Stimulated activated naive CD8-positive, alpha-beta T cell treated with anti-CD3 and anti-CD28 coated beads, Interleukin-15, amount 100 ng/mL, for 72 hours (primary cell): ENCODE measurements at regions not wholly inside any gene's neighbourhood (a gene's known extent, or its start where the extent isn't known, plus 50 kb on each side); places are given as distances from the start of the nearest gene placed in this dataset.
A peak's percentile ranks its signal among the peaks of the same experiment; 100 is the strongest.

ENCODE experiments used
- ATAC-seq: fragments of 150-1000 bp; cut with Tn5 transposase; 2 replicates; pipeline ENCODE4 v1.10.0; 2021; ENCODE audit warnings: mild to moderate bottlenecking, moderate library complexity
- DNase-seq, 2 donors: peaks; one replicate each; pipeline ENCODE4 v3.0.0; 2021 to 2022
- H3K27ac Mint-ChIP-seq, 2 donors: one replicate each; pipeline ENCODE4 v1.8.0; 2022; ENCODE audit warnings: mild to moderate bottlenecking in 2 of 2, mixed read lengths in 2 of 2, moderate library complexity in 2 of 2
- H3K27me3 Mint-ChIP-seq: one replicate; pipeline ENCODE4 v1.8.0; 2022; ENCODE audit warnings: mixed read lengths
- H3K4me1 Mint-ChIP-seq: one replicate; pipeline ENCODE4 v1.8.0; 2022; ENCODE audit warnings: mild to moderate bottlenecking, mixed read lengths
- H3K4me3 Mint-ChIP-seq, 2 donors: one replicate each; pipeline ENCODE4 v1.8.0; 2022; ENCODE audit warnings: mild to moderate bottlenecking in 2 of 2, mixed read lengths in 2 of 2, moderate library complexity in 1 of 2
- H3K9me3 Mint-ChIP-seq, 2 donors: one replicate each; pipeline ENCODE4 v1.8.0; 2022; ENCODE audit warnings: mixed read lengths in 2 of 2

DNA sequence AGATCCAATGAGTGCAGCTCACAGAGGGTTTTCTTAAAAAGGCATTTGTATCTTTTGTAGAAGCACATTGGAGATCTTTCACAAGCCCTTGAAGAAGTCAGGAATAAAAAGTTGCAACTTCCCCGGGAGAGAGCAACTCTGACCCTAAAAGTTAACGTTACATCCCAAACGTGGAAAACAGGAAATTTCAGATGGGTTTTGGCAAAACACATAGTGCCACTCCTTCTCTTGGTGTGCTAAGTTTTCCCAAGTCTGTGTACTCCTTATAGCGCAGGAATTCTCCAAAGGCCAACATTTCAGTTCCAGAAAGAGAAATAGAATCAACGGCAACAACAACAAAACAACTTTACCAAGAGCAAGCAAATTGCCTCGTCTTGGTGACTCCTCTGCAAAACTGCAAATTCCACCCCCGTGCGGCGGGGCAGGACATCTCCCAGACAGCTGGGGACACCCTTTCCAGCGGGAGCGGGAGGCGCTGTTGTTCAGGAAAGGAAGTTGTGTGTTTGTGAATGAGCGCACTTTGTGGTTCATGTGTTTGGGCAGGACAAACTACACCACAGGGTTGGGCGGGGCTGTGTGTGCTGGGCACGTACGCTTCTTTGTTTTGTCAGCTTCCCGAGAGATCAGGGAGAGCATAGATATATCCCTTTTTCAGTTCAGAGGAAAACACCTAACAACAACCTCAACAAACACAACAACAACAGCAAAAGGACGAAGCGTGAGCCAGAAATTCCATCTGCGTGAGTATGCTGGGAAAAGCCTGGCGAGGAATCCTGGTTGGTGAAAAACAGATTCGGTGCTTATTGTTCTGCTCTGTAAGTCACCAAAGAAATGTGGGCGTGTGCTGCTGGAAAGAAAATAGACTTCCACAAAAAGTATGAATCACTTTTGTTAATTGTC is 294.7 kb upstream of the PITRM1 start:
- ATAC-seq (no peak), DNase-seq (no peak)
- H3K4me1 Mint-ChIP-seq = peaks cover 27% of the 10 kb centered on the region
- no peak overlapping the region for H3K27ac Mint-ChIP-seq
- no peaks in the 10 kb centered on the region for H3K9me3 Mint-ChIP-seq
- peaks cover 9% of the 10 kb centered on the region for H3K27me3 Mint-ChIP-seq
- H3K4me3 Mint-ChIP-seq = peak overlapping the region in 1 of 2 donors; percentile 8

DNA sequence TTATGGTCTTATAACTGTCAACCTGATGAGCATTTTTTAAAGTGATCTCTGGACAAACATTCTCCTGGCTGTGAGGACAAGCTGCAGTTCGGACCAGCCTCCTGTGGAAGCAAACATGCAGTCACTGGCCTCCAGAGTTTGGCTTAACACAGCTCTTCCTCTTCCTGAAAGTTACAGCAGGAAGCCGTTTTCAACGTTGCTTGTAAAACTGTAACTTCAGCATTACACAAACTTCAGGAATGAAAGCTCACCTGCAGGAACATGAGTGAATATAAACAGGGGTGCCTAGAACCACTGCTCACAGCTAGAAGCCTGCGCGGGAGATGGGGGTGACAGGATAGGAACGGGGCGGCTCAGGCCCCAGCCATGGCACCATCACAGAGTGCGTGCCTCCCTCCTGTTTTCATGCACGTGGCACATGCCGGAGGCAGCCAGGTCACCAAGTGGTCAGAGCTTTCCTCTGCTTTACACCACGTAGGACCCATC is 292.9 kb upstream of the PITRM1 start:
- Mint-ChIP-seq H3K4me3 (no peak overlapping the region), H3K27ac (no peak overlapping the region), H3K27me3 (peaks cover 9% of the 10 kb centered on the region), H3K4me1 (peaks cover 19% of the 10 kb centered on the region), H3K9me3 (no peaks in the 10 kb centered on the region)
- DNase-seq = no peak
- no peak for ATAC-seq

DNA sequence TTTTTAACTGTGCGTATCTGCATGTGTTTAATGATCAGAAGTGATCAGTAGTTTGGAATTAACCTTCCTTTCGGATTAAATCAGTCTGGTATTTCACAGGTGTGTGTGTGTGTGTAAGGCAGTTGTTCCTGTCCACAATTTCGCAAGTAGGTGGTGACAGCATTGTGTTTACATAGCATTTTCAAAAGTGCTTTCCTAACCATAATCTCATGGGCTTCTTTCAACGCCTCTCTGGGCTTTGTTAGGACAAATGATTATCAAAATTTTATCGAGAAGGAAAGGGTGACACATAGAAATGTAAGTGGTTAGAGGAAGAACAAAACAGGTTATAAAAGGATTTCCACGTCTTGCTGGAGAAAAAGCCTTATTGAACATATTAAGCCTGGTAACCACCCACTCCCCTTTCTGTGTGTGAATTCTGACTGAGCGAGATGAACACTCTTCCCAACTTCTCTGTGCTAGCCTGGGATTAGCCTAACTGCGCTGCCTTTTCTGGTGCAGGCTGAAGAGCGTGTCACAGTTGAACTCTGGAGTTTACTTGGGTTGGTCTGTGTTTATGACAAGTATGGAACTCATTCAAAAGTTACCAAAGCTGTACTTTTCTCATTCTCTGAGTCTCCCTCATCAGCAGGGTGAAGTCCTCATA is 292.3 kb upstream of the PITRM1 start:
- DNase-seq (no peak), ATAC-seq (no peak)
- Mint-ChIP-seq H3K4me3 (no peak overlapping the region), H3K4me1 (peaks cover 19% of the 10 kb centered on the region), H3K9me3 (no peaks in the 10 kb centered on the region), H3K27me3 (peaks cover 9% of the 10 kb centered on the region), H3K27ac (no peak overlapping the region)

DNA sequence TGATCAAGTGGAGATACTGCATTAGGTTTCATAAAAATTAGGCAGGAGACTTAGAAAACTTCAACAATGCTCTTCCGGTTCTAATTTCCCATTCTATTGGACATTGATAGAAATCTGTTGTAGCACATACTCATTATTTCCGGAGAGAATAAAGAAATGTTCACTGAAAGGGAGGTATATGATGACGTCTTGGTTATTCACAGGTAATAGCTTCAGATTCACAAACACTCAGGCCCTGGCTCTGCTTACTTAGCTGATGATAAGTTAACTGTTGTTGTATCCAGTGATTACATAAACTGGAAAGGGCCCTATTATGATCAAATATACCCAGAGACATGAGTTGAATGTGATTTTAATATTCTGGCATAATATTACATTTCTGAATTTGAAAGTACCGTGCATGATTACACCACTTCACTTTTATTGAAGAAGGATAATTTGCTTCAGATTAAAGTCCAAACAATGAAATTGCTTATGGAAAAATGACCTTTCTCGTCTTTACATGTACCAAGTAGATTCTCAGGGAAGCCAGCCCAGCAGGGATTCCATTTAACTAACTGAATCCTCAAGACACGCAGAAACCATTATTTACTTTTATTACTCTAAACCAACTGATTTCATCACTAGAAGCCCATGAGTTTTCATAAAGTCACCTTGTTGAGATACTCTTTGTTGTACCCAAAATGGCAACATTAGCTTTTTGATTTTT is 288.0 kb upstream of the PITRM1 start:
- no peak for DNase-seq
- Mint-ChIP-seq H3K27ac (no peak overlapping the region), H3K27me3 (no peaks in the 10 kb centered on the region), H3K4me1 (peaks cover 7% of the 10 kb centered on the region), H3K4me3 (no peak overlapping the region), H3K9me3 (peaks cover 0 to 12% of the 10 kb centered on the region in 2 donors)
- ATAC-seq = no peak

DNA sequence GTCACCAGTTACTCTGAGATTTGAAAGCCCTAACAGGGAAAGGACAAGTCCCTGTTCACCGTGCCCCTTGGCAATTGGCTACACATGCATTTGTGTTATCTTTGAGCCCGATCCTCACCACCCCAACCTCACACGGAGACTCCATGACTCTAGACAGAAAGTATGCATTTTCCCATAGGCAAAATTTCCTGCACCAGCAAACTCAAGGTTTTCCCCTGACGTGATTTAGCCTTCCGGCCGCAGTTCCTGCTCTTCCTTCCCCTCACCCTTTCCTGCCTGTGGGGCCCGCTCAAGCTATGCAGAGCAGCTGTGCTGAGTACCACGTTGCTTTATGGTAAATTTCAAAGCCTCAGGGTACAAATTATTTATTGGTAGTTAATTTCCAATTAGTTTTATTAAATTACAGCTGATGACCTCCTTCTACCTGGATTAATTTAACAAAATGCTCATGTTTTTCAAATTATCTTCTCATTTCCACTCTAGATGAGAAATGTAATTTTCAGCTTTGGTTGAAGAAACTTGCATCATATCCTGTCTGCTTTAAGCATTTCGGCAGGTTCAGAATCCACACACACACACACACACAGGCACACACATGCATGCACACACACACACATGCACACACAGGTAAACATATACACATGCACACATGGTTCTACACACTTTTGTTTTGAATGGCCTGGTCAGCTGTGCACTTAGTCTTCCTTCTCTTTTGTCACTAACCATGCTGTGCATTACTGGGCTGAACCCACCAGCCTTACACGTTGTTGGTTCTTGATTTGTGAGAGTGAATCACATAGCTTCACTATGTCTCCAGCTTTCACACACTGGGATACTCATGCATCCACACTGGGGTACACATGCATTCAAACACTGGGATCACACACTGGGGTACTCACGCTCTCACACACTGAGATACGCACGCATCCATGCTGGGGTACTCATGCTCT is 283.1 kb upstream of the PITRM1 start:
- ATAC-seq = no peak
- peaks cover 11% of the 10 kb centered on the region for H3K4me1 Mint-ChIP-seq
- no peak for DNase-seq
- H3K27ac Mint-ChIP-seq = peak overlapping the region; percentile 85 to 97
- no peak overlapping the region for H3K4me3 Mint-ChIP-seq
- H3K27me3 Mint-ChIP-seq = peaks cover 10% of the 10 kb centered on the region
- peaks cover 0 to 12% of the 10 kb centered on the region in 2 donors for H3K9me3 Mint-ChIP-seq

DNA sequence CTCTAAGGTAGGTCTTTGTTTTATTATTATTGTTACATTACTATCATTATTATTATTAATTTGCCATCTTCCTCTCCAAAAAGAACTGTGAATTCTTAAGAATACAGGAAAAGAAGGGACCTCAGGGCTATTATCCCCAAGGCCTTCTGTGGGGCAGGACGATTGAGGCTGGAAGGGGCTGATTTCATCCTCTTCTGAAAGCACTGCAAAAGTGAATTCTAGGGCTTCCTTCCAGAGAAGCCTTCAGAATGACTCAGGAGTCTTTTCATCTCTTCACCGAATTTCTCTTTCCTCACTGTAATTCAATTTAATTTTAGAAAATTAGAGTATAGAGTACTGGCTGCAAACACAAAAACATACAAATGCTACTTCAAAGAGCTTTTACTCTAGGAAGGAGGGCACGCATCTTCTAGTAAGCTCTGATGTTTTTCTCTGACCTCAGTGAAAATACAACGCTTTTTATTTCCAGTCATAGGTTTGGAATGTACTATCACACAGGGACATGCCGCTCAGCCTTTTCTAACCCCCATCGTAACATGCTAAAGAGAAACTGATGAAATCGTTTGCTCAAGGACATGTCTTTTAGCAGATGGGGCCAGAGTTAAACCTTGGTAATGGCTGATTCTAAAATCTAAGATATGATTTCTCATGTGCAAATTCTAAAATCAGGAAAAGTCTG is 280.2 kb upstream of the PITRM1 start:
- H3K9me3 Mint-ChIP-seq = peaks cover 0 to 12% of the 10 kb centered on the region in 2 donors
- peaks cover 11% of the 10 kb centered on the region for H3K4me1 Mint-ChIP-seq
- ATAC-seq (no peak), DNase-seq (no peak)
- peaks cover 18% of the 10 kb centered on the region for H3K27me3 Mint-ChIP-seq
- H3K27ac Mint-ChIP-seq = no peak overlapping the region
- no peak overlapping the region for H3K4me3 Mint-ChIP-seq

DNA sequence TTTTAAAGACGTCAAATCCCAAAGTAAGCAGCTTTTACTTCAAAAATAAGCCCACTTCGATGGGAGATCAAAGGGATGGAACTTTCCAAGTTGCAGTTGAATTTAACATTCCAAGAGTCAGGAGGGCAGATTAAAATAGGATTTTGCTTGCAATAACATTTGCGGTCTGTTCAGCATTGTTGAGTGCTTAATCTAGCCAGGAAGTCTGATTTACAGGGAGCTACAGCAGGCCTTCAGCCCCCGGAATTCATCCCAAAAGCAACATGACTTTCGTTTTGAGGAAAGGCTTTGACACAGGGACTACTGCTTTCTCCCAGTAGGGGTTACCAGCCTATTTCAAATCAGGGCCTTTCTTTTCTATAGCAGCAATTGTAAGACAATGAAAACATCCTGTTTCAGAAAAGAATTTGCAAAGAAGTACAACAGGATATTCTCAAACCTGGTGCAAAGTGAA is 279.6 kb upstream of the PITRM1 start:
- Mint-ChIP-seq H3K9me3 (peaks cover 0 to 12% of the 10 kb centered on the region in 2 donors), H3K27me3 (peaks cover 20% of the 10 kb centered on the region), H3K27ac (no peak overlapping the region), H3K4me1 (peaks cover 11% of the 10 kb centered on the region), H3K4me3 (no peak overlapping the region)
- ATAC-seq (no peak), DNase-seq (no peak)

DNA sequence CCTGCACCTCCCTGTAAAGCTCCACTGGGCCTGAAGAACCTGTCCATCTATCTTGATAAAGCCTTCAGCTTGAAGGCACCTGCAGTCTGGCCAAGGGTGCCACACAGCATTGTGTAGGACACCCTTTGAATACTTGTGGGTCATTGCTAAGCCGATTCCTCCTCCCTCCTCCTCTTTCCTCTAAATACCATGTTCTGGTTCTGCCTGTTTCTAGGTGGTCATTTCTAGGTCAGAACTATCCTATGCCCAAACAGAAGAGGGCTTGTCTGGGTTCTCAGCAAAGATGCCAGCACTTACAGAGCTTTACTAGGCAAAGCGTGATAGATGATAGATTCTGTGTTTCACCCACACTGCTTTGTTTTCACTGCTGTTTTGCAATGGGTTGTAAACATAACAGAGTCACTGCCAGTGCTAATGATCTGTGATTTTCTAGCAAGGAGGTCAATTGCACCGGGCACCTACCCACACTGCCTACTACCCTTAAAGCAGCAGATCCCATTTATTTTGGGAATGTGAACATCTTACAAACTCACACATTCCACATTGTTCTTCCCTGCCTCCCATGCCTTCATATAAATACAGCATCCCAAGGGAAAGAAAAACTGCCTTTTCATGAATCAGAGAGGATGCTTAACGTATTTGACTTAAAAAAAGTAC is 279.1 kb upstream of the PITRM1 start:
- DNase-seq (no peak), ATAC-seq (no peak)
- H3K27me3 Mint-ChIP-seq = peaks cover 20% of the 10 kb centered on the region
- no peak overlapping the region for H3K27ac Mint-ChIP-seq
- H3K9me3 Mint-ChIP-seq = peaks cover 0 to 7% of the 10 kb centered on the region in 2 donors
- peaks cover 11% of the 10 kb centered on the region for H3K4me1 Mint-ChIP-seq
- no peak overlapping the region for H3K4me3 Mint-ChIP-seq

DNA sequence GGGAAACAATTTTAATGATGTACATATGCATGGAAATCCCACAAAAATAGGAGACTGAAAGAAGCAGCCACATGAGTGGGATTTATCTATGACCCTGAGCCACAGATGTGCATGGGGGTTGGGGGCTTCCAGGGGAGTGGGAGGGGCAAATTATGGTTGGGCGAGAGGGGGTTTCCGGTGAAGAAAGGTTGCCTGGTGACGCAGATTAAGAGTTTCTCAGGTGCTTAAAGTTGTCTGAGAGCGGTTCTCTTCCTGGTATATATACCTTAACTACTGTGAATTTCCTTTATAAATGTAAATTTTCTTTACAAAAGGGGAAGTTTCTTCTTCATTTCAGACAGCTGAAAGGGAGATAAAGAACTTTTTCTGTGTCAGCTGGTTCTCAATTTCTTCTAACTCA is 273.6 kb upstream of the PITRM1 start:
- DNase-seq (no peak), ATAC-seq (no peak)
- H3K9me3 Mint-ChIP-seq = no peaks in the 10 kb centered on the region
- no peak overlapping the region for H3K27ac Mint-ChIP-seq
- H3K4me1 Mint-ChIP-seq = no peaks in the 10 kb centered on the region
- H3K27me3 Mint-ChIP-seq = peaks cover 33% of the 10 kb centered on the region
- H3K4me3 Mint-ChIP-seq = no peak overlapping the region

DNA sequence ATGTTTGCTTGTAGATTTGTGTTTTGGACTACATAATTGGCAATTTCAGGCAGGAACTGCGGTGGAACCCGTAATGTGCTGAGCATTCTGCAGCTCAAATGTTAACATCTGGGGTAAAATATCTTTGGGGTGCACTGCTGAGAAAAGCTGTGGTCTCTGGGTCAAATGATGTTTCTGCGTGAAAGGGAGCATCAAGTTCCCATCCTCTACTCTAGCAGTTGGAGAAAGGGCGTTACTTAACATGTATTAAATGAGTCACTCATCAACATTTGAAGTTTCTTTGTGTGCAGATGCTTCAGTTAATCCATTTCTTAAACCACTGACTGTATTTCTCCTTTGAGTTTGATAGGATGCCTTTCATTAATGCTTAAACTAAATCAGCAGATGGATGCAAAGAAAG is 273.1 kb upstream of the PITRM1 start:
- peaks cover 30% of the 10 kb centered on the region for H3K27me3 Mint-ChIP-seq
- no peaks in the 10 kb centered on the region for H3K4me1 Mint-ChIP-seq
- H3K27ac Mint-ChIP-seq = no peak overlapping the region
- DNase-seq (no peak), ATAC-seq (no peak)
- H3K4me3 Mint-ChIP-seq = no peak overlapping the region
- no peaks in the 10 kb centered on the region for H3K9me3 Mint-ChIP-seq

DNA sequence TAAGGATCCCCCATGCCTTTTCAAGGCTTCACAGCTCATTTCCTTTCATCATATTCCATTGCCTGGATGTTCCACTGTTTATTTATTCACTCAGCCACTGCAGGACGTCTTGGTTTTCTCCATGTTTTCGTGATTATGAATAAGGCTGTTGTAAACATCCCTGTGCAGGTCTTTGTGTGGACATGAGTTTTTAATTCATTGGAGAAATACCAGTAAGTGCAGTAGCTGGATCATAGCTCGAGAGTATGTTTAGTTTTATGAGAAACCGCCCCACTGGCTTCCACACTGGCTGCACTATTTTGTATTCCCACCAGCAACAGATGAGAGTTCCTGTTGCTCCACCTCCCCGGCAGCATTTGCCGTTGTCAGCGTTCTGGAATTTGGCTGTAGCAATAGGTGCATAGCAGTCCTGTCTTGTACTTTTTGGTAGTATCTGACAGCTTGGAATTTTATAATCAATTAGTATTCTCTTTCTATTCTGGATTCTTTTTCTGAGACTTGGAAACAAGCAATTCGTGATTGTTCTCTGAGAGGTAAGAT is 269.9 kb upstream of the PITRM1 start:
- Mint-ChIP-seq H3K4me1 (no peaks in the 10 kb centered on the region), H3K27ac (no peak overlapping the region), H3K4me3 (no peak overlapping the region), H3K9me3 (no peaks in the 10 kb centered on the region), H3K27me3 (peaks cover 20% of the 10 kb centered on the region)
- DNase-seq (no peak), ATAC-seq (no peak)

DNA sequence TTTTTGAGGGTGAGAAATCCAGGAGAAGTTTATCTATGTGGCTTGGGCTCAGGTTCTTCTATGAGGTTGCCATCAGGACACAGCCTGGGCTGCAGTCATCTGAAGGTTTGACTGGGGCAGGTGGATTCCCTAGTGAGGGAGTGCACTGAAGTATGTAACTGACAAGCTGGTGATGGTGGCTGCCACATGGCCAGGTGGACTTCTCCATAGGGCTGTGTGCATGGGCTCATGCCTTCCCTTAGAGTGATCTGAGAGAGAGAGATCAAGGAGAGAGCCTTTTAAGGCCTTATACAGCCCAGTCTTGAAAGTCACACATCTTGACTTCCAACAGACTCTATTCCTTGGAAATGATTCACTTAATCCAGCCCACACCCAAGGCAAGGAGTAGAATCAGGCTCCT is 266.6 kb upstream of the PITRM1 start:
- no peak overlapping the region for H3K4me3 Mint-ChIP-seq
- no peak for ATAC-seq
- no peak overlapping the region for H3K27ac Mint-ChIP-seq
- no peak for DNase-seq
- H3K27me3 Mint-ChIP-seq = peaks cover 9% of the 10 kb centered on the region
- no peaks in the 10 kb centered on the region for H3K4me1 Mint-ChIP-seq
- no peaks in the 10 kb centered on the region for H3K9me3 Mint-ChIP-seq

DNA sequence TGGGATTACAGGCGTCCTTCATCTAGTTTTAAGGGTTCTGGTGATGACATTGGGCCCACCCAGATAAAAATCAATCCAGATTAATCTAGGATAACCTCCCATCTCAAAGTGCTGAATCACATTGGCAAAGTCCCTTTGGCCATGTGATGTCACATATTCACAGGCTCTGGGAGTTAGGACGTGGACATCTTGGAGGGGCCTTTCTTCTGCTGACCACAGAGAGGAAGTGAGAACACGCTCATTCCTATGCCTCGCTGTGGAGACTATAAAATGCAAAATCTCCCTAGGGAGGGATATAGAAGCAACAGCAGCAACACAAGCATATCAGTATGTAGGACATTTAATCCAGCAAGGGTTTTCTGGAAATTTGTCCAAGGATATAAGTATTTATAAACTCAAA is 266.0 kb upstream of the PITRM1 start:
- ATAC-seq (no peak), DNase-seq (no peak)
- H3K4me1 Mint-ChIP-seq = no peaks in the 10 kb centered on the region
- H3K4me3 Mint-ChIP-seq = no peak overlapping the region
- H3K9me3 Mint-ChIP-seq = no peaks in the 10 kb centered on the region
- peaks cover 3% of the 10 kb centered on the region for H3K27me3 Mint-ChIP-seq
- H3K27ac Mint-ChIP-seq = no peak overlapping the region

DNA sequence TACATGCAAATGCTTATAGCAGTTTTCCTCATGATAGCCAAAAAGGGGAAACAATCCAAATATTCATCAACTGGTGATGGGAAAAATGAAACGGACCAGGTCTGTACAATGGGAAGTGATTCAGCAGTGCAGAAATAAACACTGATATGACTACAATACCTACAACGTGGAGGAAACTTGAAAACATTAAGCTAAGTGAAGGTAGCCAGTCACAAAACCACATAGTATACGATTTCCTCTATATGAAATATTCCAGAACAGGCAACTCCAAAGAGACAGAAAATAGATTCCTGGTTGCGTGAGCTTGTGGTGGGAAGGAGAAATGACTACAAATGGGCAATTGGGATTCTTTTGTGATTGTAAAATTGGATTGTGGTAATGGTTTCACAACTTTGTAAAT is 263.1 kb upstream of the PITRM1 start:
- H3K9me3 Mint-ChIP-seq = peaks cover 6 to 8% of the 10 kb centered on the region in 2 donors
- DNase-seq = no peak
- no peaks in the 10 kb centered on the region for H3K4me1 Mint-ChIP-seq
- H3K27ac Mint-ChIP-seq = no peak overlapping the region
- H3K4me3 Mint-ChIP-seq = no peak overlapping the region
- H3K27me3 Mint-ChIP-seq = no peaks in the 10 kb centered on the region
- ATAC-seq = no peak
